Trophoblast cell (in vitro differentiated cells and primary cell): ENCODE measurements at regions not wholly inside any gene's neighbourhood (a gene's known extent, or its start where the extent isn't known, plus 50 kb on each side); places are given as distances from the start of the nearest gene placed in this dataset.
A peak's percentile ranks its signal among the peaks of the same experiment; 100 is the strongest.
"Not testable (repeated sequence)": the region's sequence is repeated elsewhere in the genome, so short reads cannot be mapped to it uniquely, and the experiment has no call there.

Experiments used
- DNase-seq, 2 donors: peaks; one replicate each; pipeline ENCODE4 v3.0.0-alpha.2; 2016
- H2AFZ ChIP-seq: 2 replicates; pipeline ENCODE4 v1.6.1; 2013; ENCODE audit warnings: low read length, moderate library complexity, mild to moderate bottlenecking; ENCODE audit not compliant: insufficient read depth, poor library complexity
- H2AK5ac ChIP-seq: 2 replicates; pipeline ENCODE4 v1.6.1; 2013; ENCODE audit warnings: mild to moderate bottlenecking, low read length
- H2BK120ac ChIP-seq: 2 replicates; pipeline ENCODE4 v1.6.1; 2013; ENCODE audit warnings: low read length, mild to moderate bottlenecking, moderate library complexity; ENCODE audit not compliant: insufficient read depth, poor library complexity
- H2BK12ac ChIP-seq: 2 replicates; pipeline ENCODE4 v1.6.1; 2013; ENCODE audit warnings: mild to moderate bottlenecking, low read length, moderate library complexity
- H2BK5ac ChIP-seq: 2 replicates; pipeline ENCODE4 v1.6.1; 2013; ENCODE audit warnings: low read length, low read depth, moderate library complexity, mild to moderate bottlenecking; ENCODE audit not compliant: poor library complexity
- H3K14ac ChIP-seq: 2 replicates; pipeline ENCODE4 v1.6.1; 2013; ENCODE audit warnings: mild to moderate bottlenecking, low read length
- H3K18ac ChIP-seq: 2 replicates; pipeline ENCODE4 v1.6.1; 2013; ENCODE audit warnings: mild to moderate bottlenecking, low read length
- H3K23ac ChIP-seq: 2 replicates; pipeline ENCODE4 v1.6.1; 2013; ENCODE audit warnings: low read length
- H3K27ac ChIP-seq: 2 replicates; pipeline ENCODE4 v1.5.1; 2013; ENCODE audit warnings: low read depth, mild to moderate bottlenecking, inconsistent platforms, low read length, moderate library complexity
- H3K27me3 ChIP-seq: 2 replicates; pipeline ENCODE4 v1.6.1; 2013; ENCODE audit warnings: inconsistent platforms, mild to moderate bottlenecking, low read length, moderate library complexity; ENCODE audit not compliant: insufficient read depth
- H3K36me3 ChIP-seq, 2 experiments: 1 replicate in 1 of 2; 2 replicates in 1 of 2; pipeline ENCODE4 v1.6.1; 2013; ENCODE audit warnings: low read length in 2 of 2, mild to moderate bottlenecking in 2 of 2, moderate library complexity in 1 of 2; ENCODE audit not compliant: insufficient read depth in 2 of 2, control insufficient read depth in 1 of 2
- H3K4ac ChIP-seq: 2 replicates; pipeline ENCODE4 v1.6.1; 2013; ENCODE audit warnings: low read depth, mild to moderate bottlenecking, low read length, moderate library complexity
- H3K4me1 ChIP-seq, 2 experiments: 1 replicate in 1 of 2; 2 replicates in 1 of 2; pipeline ENCODE4 v1.6.1; 2013; ENCODE audit warnings: low read length in 2 of 2, mild to moderate bottlenecking in 2 of 2, moderate library complexity in 1 of 2; ENCODE audit not compliant: insufficient read depth in 2 of 2, control insufficient read depth in 1 of 2
- H3K4me2 ChIP-seq: 2 replicates; pipeline ENCODE4 v1.6.1; 2013; ENCODE audit warnings: inconsistent platforms, mild to moderate bottlenecking, low read length, moderate library complexity
- H3K4me3 ChIP-seq: 2 replicates; pipeline ENCODE4 v1.5.1; 2013; ENCODE audit warnings: mild to moderate bottlenecking, low read depth, low read length, inconsistent platforms
- H3K79me1 ChIP-seq: one replicate; pipeline ENCODE4 v1.6.1; 2013; ENCODE audit warnings: low read length
- H3K79me2 ChIP-seq: 2 replicates; pipeline ENCODE4 v1.6.1; 2013; ENCODE audit warnings: low read length, mild to moderate bottlenecking; ENCODE audit not compliant: control insufficient read depth, insufficient read depth, poor library complexity
- H3K9ac ChIP-seq: 2 replicates; pipeline ENCODE4 v1.6.1; 2013; ENCODE audit warnings: mild to moderate bottlenecking, low read length
- H3K9me3 ChIP-seq: 2 replicates; pipeline ENCODE4 v1.6.1; 2013; ENCODE audit warnings: low read depth, mild to moderate bottlenecking, control low read depth, inconsistent platforms, low read length; ENCODE audit not compliant: insufficient read depth
- H4K12ac ChIP-seq: 2 replicates; pipeline ENCODE4 v1.6.1; 2013; ENCODE audit warnings: low read depth, mild to moderate bottlenecking, low read length, moderate library complexity
- H4K8ac ChIP-seq: 2 replicates; pipeline ENCODE4 v1.6.1; 2013; ENCODE audit warnings: low read depth, mild to moderate bottlenecking, low read length, moderate library complexity
- H4K91ac ChIP-seq: one replicate; pipeline ENCODE4 v1.6.1; 2013; ENCODE audit warnings: low read depth, mild to moderate bottlenecking, low read length, moderate library complexity
- WGBS: extraction: QIAGEN DNeasy Blood & Tissue Kit; methylation state at CpG from one replicate; pipeline ENCODE4 v1.1.7; 2013; ENCODE audit warnings: missing lambda C conversion rate; ENCODE audit not compliant: insufficient read length, insufficient coverage; ENCODE audit errors: extremely low coverage; 5-methylcytosine and 5-hydroxymethylcytosine counted together

DNA sequence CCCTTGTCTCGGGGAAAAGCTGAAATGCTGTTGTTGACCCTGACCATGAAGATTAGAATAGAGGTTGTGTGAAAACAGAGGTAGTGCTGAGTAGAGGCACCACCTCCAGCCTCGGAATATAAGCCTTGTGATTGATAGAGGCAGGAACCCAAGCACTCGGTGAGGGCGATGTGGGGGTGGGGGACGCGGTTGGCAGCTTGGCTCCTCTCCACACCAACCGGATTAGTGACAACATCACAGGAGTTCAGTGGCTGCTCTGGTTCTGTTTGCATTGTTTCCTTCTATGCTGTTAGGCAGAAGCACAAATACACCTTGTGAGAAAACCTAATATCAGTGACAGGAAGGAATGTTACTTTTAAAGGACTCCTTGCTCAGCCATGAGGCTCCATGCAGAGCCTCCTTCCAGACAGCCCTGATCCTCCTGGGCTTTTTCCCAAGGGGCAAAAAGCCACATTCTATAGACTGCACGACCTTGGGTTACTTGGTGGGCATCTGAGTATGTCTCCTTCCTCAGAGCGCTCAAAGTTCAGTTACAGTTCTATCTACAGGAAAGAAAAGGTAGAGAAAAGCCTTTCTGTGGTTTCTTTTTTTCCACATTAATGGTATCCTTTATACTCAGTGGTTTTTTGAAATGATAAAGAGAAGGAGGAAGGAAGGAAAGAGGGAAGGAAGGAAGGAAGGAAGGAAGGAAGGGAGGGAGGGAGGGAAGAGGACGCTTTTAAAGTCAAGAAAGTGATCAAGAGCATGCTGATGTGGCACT, 150.4 kb upstream of the NOCT start:
- H3K14ac ChIP-seq = no peak overlapping the region
- no peaks in the 10 kb centered on the region for H3K4me1 ChIP-seq
- DNase-seq = no peak
- H3K4ac ChIP-seq = no peak overlapping the region
- no peaks in the 10 kb centered on the region for H3K36me3 ChIP-seq
- H4K12ac ChIP-seq = no peak overlapping the region
- no peaks in the 10 kb centered on the region for H3K79me2 ChIP-seq
- no peak overlapping the region for H3K4me2 ChIP-seq
- H4K91ac ChIP-seq = no peak overlapping the region
- H3K4me3 ChIP-seq = no peak overlapping the region
- no peak overlapping the region for H4K8ac ChIP-seq
- no CpG with 5 or more reads among the region's 10 CpGs for WGBS
- no peak overlapping the region for H2BK120ac ChIP-seq
- peaks cover 3% of the 10 kb centered on the region for H3K9me3 ChIP-seq
- H3K27me3 ChIP-seq = no peaks in the 10 kb centered on the region
- H3K27ac ChIP-seq = no peak overlapping the region
- no peak overlapping the region for H2BK12ac ChIP-seq
- H3K23ac ChIP-seq = no peak overlapping the region
- no peak overlapping the region for H2AFZ ChIP-seq
- H2AK5ac ChIP-seq = no peak overlapping the region
- H3K18ac ChIP-seq = no peak overlapping the region
- no peak overlapping the region for H3K9ac ChIP-seq
- no peaks in the 10 kb centered on the region for H3K79me1 ChIP-seq
- no peak overlapping the region for H2BK5ac ChIP-seq

DNA sequence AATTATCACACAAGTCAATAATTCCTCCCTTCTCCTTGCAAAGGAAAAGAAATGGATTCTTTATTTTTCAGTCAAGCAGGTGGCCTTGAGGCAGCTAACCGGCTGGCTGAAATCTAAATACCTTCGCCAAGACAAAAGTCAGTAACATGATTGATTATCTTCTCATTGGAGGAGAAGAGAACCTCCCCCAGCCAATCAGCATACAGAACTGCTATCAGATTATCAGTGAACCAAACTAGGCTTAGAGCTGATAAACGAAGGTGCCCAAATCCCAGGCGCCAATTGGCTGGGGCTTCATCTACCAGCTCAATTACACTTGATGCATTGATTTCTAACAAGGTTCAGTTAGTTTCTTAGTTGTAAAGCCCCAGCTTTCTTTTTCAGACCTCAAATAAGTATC, 152.4 kb upstream of the NOCT start:
- no CpG with 5 or more reads among the region's 4 CpGs for WGBS
- Histone ChIP-seq H3K4me2 (no peak overlapping the region), H3K79me1 (no peaks in the 10 kb centered on the region), H2BK5ac (no peak overlapping the region), H3K4ac (no peak overlapping the region), H3K4me3 (no peak overlapping the region), H4K12ac (no peak overlapping the region), H3K18ac (no peak overlapping the region), H3K36me3 (no peaks in the 10 kb centered on the region), H2AFZ (no peak overlapping the region), H2BK12ac (no peak overlapping the region), H3K9ac (no peak overlapping the region), H2AK5ac (no peak overlapping the region), H4K8ac (no peak overlapping the region), H2BK120ac (no peak overlapping the region), H3K23ac (no peak overlapping the region), H3K14ac (no peak overlapping the region), H3K9me3 (peaks cover 3% of the 10 kb centered on the region), H3K27me3 (no peaks in the 10 kb centered on the region), H4K91ac (no peak overlapping the region), H3K4me1 (no peaks in the 10 kb centered on the region), H3K27ac (no peak overlapping the region), H3K79me2 (no peaks in the 10 kb centered on the region)
- no peak for DNase-seq

DNA sequence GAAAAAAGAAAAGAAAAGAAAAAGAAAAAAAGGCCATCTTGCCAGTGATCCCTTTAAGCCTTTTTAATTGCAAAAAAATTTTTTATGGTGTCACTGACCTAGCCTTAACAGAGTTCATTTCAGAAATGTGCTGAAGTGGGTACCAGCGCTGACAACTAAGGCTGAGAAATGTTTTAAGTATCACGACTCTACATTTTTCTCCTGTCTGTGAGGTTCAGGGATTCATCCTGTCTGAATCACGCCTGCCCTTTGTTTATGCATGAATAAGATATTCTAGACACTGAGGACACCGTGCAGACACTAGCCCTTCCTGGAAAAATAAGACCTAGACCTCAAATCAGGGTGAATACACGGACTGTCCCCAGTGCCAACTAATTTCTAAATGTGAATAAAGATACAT, 154.4 kb upstream of the NOCT start:
- Histone ChIP-seq H3K9me3 (no peaks in the 10 kb centered on the region), H4K12ac (no peak overlapping the region), H2AFZ (no peak overlapping the region), H2BK120ac (no peak overlapping the region), H3K4me3 (no peak overlapping the region), H3K4me2 (no peak overlapping the region), H3K9ac (no peak overlapping the region), H3K27ac (no peak overlapping the region), H3K27me3 (no peaks in the 10 kb centered on the region), H2AK5ac (no peak overlapping the region), H3K14ac (no peak overlapping the region), H3K79me1 (no peaks in the 10 kb centered on the region), H3K18ac (no peak overlapping the region), H3K4ac (no peak overlapping the region), H3K23ac (no peak overlapping the region), H3K36me3 (no peaks in the 10 kb centered on the region), H4K8ac (no peak overlapping the region), H3K4me1 (no peaks in the 10 kb centered on the region), H2BK12ac (no peak overlapping the region), H4K91ac (no peak overlapping the region), H2BK5ac (no peak overlapping the region), H3K79me2 (no peaks in the 10 kb centered on the region)
- no CpG with 5 or more reads among the region's 5 CpGs for WGBS
- peak; percentile 16 to 55 for DNase-seq

DNA sequence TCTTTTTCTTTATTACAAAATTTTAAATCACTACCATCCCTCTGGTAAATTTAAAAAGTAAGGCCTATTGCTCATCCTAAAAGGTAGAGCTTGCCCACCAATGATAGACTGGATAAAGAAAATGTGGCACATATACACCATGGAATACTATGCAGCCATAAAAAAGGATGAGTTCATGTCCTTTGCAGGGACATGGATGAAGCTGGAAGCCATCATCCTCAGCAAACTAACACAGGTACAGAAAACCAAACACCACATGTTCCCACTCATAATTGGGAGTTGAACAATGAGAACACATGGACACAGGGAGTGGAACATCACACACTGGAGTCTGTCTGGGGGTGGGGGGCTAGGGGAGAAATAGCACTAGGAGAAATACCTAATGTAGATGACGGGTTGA, 155.2 kb upstream of the NOCT start:
- not testable (repeated sequence) for H3K4ac ChIP-seq, H3K27me3 ChIP-seq, H3K79me1 ChIP-seq, DNase-seq, H3K4me3 ChIP-seq, H3K18ac ChIP-seq, H3K27ac ChIP-seq, H2AK5ac ChIP-seq, H3K14ac ChIP-seq, H4K8ac ChIP-seq, H3K9ac ChIP-seq, H4K12ac ChIP-seq, H4K91ac ChIP-seq, H2AFZ ChIP-seq, H3K4me2 ChIP-seq, H3K79me2 ChIP-seq, H3K9me3 ChIP-seq, H2BK12ac ChIP-seq, H3K36me3 ChIP-seq, H3K4me1 ChIP-seq, H3K23ac ChIP-seq, H2BK120ac ChIP-seq, H2BK5ac ChIP-seq
- WGBS = no CpG with 5 or more reads among the region's 1 CpG
